ENCODE measurements at regions not wholly inside any gene's neighbourhood (a gene's known extent, or its start where the extent isn't known, plus 50 kb on each side); places are given as distances from the start of the nearest gene placed in this dataset.

DNA sequence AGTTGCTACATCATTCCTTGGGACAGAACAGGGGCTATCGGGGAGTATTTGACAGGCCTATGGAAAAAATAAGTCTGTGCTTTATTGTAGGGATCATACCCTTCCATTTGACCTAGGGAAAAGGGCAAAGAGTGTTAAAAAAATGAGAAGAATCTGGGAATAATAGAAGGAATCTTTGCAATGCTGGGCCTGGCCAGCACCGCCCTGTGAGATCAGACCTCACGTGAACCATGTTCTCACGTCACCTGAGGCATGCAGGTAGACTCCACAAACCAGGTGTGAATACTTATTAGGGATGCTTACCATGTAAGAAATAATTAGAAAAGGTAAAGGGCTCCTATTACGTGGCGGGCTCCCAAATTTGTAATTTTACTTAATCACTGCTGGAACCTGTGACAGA lies 177.5 kb upstream of the GATA6 start:
- no peak overlapping the region for H3K27ac ChIP-seq (ENCODE audit: low read depth, low read length)
- H3K9ac ChIP-seq (ENCODE audit: low read depth in 1 of 2, low read length in 2 of 2): no peak overlapping the region

GRCh38 chr18:21996351-21996826 lies 173.0 kb upstream of the GATA6 start:
- H3K9ac ChIP-seq (ENCODE audit: low read depth in 1 of 2, low read length in 2 of 2): peak overlapping the region in 1 of 2 donors; percentile 18
- no peak overlapping the region for H3K27ac ChIP-seq (ENCODE audit: low read depth, low read length)

More for the DNA sequence above, 177.5 kb upstream of the GATA6 start:
- H3K36me3 ChIP-seq (ENCODE audit: control insufficient read depth in 1 of 2, insufficient read depth in 2 of 2, low read length in 2 of 2): no peaks in the 10 kb centered on the region
- H3K4me3 ChIP-seq (ENCODE audit: low read depth in 1 of 2, low read length in 2 of 2): no peak overlapping the region
- no peaks in the 10 kb centered on the region for H3K9me3 ChIP-seq (ENCODE audit: control insufficient read depth in 1 of 2, low read length in 2 of 2)
- no peaks in the 10 kb centered on the region for H3K27me3 ChIP-seq (ENCODE audit: control insufficient read depth in 1 of 2, insufficient read depth in 2 of 2, low read length in 2 of 2)
- peaks cover 10 to 15% of the 10 kb centered on the region in 2 donors for H3K4me1 ChIP-seq (ENCODE audit: control insufficient read depth in 1 of 2, insufficient read depth in 2 of 2, low read length in 2 of 2)

DNA sequence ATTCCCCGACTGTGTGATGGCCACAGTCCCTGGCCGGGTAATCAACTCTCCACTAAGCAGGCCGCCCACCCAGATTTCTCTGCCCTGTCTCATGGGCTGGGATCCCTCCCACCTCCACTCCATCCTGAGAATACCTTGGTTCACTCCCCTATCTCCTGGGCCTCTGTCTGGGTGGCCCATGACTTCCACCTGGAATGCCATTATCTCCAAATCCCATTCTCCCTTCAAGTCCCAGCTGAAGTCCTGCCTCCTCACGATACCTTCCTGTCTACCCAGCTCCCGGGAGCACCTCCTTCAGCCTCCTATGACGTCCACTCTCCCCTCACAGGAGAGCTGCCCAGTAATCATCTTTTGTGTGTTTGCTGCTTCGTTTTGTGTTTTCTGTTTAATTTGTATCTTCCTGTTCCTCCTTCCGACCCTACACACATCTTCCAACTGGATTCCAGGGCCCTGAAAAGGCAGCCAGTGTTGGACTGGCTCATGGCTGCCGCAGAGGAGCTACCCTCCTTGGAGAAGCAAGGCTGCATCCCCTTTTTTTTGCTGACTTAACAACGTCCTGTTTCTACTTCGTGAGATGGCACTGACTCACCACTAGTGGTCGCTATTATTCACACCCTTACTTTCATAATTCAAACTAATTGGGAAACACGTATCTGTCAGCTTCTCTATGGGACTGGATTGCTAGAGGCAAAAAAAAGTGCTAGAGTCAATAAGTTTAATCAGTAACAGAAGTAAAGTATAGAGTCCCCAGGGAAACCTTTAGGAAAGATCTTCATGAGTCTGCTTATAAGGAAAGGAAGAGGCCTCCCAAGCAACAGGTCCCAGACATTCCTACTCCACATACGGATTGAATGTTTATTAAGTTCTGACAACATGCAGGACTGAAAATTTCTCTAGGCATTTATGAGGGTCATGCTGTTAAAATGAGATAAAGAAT lies 171.9 kb upstream of the GATA6 start:
- no peak overlapping the region for H3K27ac ChIP-seq (ENCODE audit: low read depth, low read length)

More at GRCh38 chr18:21996351-21996826, 173.0 kb upstream of the GATA6 start:
- Histone ChIP-seq H3K27me3 (ENCODE audit: control insufficient read depth in 1 of 2, insufficient read depth in 2 of 2, low read length in 2 of 2) (no peaks in the 10 kb centered on the region), H3K36me3 (ENCODE audit: control insufficient read depth in 1 of 2, insufficient read depth in 2 of 2, low read length in 2 of 2) (no peaks in the 10 kb centered on the region), H3K4me3 (ENCODE audit: low read depth in 1 of 2, low read length in 2 of 2) (no peak overlapping the region), H3K4me1 (ENCODE audit: control insufficient read depth in 1 of 2, insufficient read depth in 2 of 2, low read length in 2 of 2) (peaks cover 30 to 44% of the 10 kb centered on the region in 2 donors), H3K9me3 (ENCODE audit: control insufficient read depth in 1 of 2, low read length in 2 of 2) (no peaks in the 10 kb centered on the region)

DNA sequence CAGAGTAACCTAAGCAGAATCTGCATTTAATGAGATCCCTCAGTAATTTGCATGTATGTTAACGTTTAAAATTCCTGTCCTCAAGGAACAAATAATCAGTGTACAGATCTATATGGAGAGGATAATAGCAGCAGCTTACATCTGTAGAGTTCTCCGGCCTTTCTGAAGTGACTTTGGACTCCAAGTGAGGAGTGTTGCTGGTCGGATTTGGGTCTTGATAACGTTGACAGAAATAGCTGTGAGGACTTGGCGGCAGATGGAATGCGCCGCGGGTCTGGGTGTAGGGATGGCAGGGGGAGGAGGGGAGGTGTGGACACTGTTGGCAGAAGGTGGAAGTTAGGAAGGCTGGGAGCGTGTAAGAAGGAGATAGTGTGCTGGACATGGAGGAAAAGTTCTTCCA lies 170.9 kb upstream of the GATA6 start:
- Histone ChIP-seq H3K27ac (ENCODE audit: low read depth, low read length) (no peak overlapping the region), H3K27me3 (ENCODE audit: control insufficient read depth in 1 of 2, insufficient read depth in 2 of 2, low read length in 2 of 2) (no peaks in the 10 kb centered on the region), H3K36me3 (ENCODE audit: control insufficient read depth in 1 of 2, insufficient read depth in 2 of 2, low read length in 2 of 2) (no peaks in the 10 kb centered on the region), H3K9ac (ENCODE audit: low read depth in 1 of 2, low read length in 2 of 2) (peak overlapping the region in 1 of 2 donors; percentile 20), H3K4me3 (ENCODE audit: low read depth in 1 of 2, low read length in 2 of 2) (peak overlapping the region in 1 of 2 donors; percentile 25), H3K9me3 (ENCODE audit: control insufficient read depth in 1 of 2, low read length in 2 of 2) (no peaks in the 10 kb centered on the region), H3K4me1 (ENCODE audit: control insufficient read depth in 1 of 2, insufficient read depth in 2 of 2, low read length in 2 of 2) (peaks cover 38 to 57% of the 10 kb centered on the region in 2 donors)

More for the DNA sequence above, 171.9 kb upstream of the GATA6 start:
- peaks cover 35 to 51% of the 10 kb centered on the region in 2 donors for H3K4me1 ChIP-seq (ENCODE audit: control insufficient read depth in 1 of 2, insufficient read depth in 2 of 2, low read length in 2 of 2)
- H3K36me3 ChIP-seq (ENCODE audit: control insufficient read depth in 1 of 2, insufficient read depth in 2 of 2, low read length in 2 of 2): no peaks in the 10 kb centered on the region
- H3K9ac ChIP-seq (ENCODE audit: low read depth in 1 of 2, low read length in 2 of 2): peak overlapping the region in 1 of 2 donors; percentile 20
- H3K9me3 ChIP-seq (ENCODE audit: control insufficient read depth in 1 of 2, low read length in 2 of 2): no peaks in the 10 kb centered on the region
- no peaks in the 10 kb centered on the region for H3K27me3 ChIP-seq (ENCODE audit: control insufficient read depth in 1 of 2, insufficient read depth in 2 of 2, low read length in 2 of 2)
- no peak overlapping the region for H3K4me3 ChIP-seq (ENCODE audit: low read depth in 1 of 2, low read length in 2 of 2)

GRCh38 chr18:22001912-22002487 lies 167.4 kb upstream of the GATA6 start:
- Histone ChIP-seq H3K27ac (ENCODE audit: low read depth, low read length) (no peak overlapping the region), H3K36me3 (ENCODE audit: control insufficient read depth in 1 of 2, insufficient read depth in 2 of 2, low read length in 2 of 2) (no peaks in the 10 kb centered on the region), H3K4me3 (ENCODE audit: low read depth in 1 of 2, low read length in 2 of 2) (peak overlapping the region in 1 of 2 donors; percentile 17), H3K9ac (ENCODE audit: low read depth in 1 of 2, low read length in 2 of 2) (peak overlapping the region in 1 of 2 donors; percentile 20), H3K27me3 (ENCODE audit: control insufficient read depth in 1 of 2, insufficient read depth in 2 of 2, low read length in 2 of 2) (no peaks in the 10 kb centered on the region), H3K4me1 (ENCODE audit: control insufficient read depth in 1 of 2, insufficient read depth in 2 of 2, low read length in 2 of 2) (peaks cover 28 to 46% of the 10 kb centered on the region in 2 donors), H3K9me3 (ENCODE audit: control insufficient read depth in 1 of 2, low read length in 2 of 2) (no peaks in the 10 kb centered on the region)

- H3K9ac ChIP-seq (ENCODE audit: low read depth in 1 of 2, low read length in 2 of 2): no peak overlapping the region
- no peaks in the 10 kb centered on the region for H3K27me3 ChIP-seq (ENCODE audit: control insufficient read depth in 1 of 2, insufficient read depth in 2 of 2, low read length in 2 of 2)
- H3K27ac ChIP-seq (ENCODE audit: low read depth, low read length): no peak overlapping the region
Measured at GRCh38 chr18:22005191-22005841, 164.1 kb upstream of the GATA6 start.

DNA sequence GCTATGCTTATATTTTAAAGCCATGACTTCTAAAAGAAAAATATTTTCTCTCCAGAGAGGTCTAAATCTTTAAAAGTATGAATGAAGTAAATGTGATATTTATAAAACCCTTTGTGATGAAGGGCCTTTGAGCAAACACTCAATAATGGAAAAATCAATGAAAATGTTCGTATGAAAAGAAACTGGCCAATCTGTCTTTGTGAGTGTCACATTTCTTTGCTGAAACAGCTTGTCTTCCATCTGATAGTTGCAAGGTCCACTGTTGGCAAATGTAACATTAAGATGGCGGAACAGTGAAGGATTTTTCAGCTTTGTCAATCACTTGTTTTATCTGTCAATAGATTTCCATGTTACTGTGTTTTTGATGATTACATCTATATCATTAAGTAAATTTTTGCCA lies 162.9 kb upstream of the GATA6 start:
- Histone ChIP-seq H3K36me3 (ENCODE audit: control insufficient read depth in 1 of 2, insufficient read depth in 2 of 2, low read length in 2 of 2) (no peaks in the 10 kb centered on the region), H3K27ac (ENCODE audit: low read depth, low read length) (no peak overlapping the region), H3K9ac (ENCODE audit: low read depth in 1 of 2, low read length in 2 of 2) (no peak overlapping the region), H3K4me1 (ENCODE audit: control insufficient read depth in 1 of 2, insufficient read depth in 2 of 2, low read length in 2 of 2) (peaks cover 8 to 13% of the 10 kb centered on the region in 2 donors), H3K9me3 (ENCODE audit: control insufficient read depth in 1 of 2, low read length in 2 of 2) (peaks cover 0 to 7% of the 10 kb centered on the region in 2 donors), H3K27me3 (ENCODE audit: control insufficient read depth in 1 of 2, insufficient read depth in 2 of 2, low read length in 2 of 2) (no peaks in the 10 kb centered on the region), H3K4me3 (ENCODE audit: low read depth in 1 of 2, low read length in 2 of 2) (no peak overlapping the region)

More at GRCh38 chr18:22005191-22005841, 164.1 kb upstream of the GATA6 start:
- no peaks in the 10 kb centered on the region for H3K36me3 ChIP-seq (ENCODE audit: control insufficient read depth in 1 of 2, insufficient read depth in 2 of 2, low read length in 2 of 2)
- peaks cover 8 to 16% of the 10 kb centered on the region in 2 donors for H3K4me1 ChIP-seq (ENCODE audit: control insufficient read depth in 1 of 2, insufficient read depth in 2 of 2, low read length in 2 of 2)
- peaks cover 0 to 7% of the 10 kb centered on the region in 2 donors for H3K9me3 ChIP-seq (ENCODE audit: control insufficient read depth in 1 of 2, low read length in 2 of 2)
- no peak overlapping the region for H3K4me3 ChIP-seq (ENCODE audit: low read depth in 1 of 2, low read length in 2 of 2)

DNA sequence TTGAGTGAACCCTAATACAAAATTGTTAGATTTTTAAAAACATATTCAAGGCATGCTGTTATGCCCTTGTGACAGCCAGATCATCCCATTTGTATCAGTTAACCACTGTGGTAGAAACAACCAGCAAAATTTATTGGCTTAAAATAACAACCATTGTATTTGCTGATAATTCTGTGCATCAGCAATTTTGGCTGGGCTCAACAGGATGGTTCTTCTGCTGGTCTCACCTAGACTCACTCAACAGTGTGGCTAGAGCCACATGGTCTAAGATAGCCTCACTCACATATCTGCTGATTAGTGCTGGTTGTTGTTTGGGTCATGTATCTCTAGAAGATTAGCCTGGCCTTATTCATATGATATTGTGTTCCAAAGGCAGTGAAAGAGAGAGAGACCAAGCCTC lies 160.1 kb upstream of the GATA6 start:
- H3K4me3 ChIP-seq (ENCODE audit: low read depth in 1 of 2, low read length in 2 of 2): no peak overlapping the region

DNA sequence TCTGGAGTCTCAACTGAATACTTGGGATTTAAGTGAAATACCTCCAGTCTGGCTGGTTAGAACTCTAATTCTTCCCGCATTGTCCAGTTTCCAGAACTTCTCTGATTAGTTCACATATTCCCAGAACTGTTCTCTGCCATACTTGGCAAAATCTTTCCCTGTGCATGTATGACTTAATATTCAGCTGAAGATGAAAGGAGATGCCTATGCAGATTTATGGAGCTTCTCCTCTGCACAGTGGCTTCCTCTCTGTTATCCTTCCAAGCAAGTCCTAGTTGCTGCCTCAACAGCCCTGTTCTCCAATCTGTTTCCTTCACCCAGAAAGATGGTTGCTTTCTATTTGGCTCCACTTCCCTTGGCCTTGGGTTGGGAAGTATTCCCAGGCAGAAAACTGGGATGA lies 155.4 kb upstream of the GATA6 start:
- H3K27ac ChIP-seq (ENCODE audit: low read depth, low read length): no peak overlapping the region
- no peaks in the 10 kb centered on the region for H3K36me3 ChIP-seq (ENCODE audit: control insufficient read depth in 1 of 2, insufficient read depth in 2 of 2, low read length in 2 of 2)
- H3K9me3 ChIP-seq (ENCODE audit: control insufficient read depth in 1 of 2, low read length in 2 of 2): peaks cover 0 to 6% of the 10 kb centered on the region in 2 donors
- peaks cover 6% of the 10 kb centered on the region in 2 donors for H3K4me1 ChIP-seq (ENCODE audit: control insufficient read depth in 1 of 2, insufficient read depth in 2 of 2, low read length in 2 of 2)
- H3K4me3 ChIP-seq (ENCODE audit: low read depth in 1 of 2, low read length in 2 of 2): no peak overlapping the region
- H3K27me3 ChIP-seq (ENCODE audit: control insufficient read depth in 1 of 2, insufficient read depth in 2 of 2, low read length in 2 of 2): no peaks in the 10 kb centered on the region
- H3K9ac ChIP-seq (ENCODE audit: low read depth in 1 of 2, low read length in 2 of 2): no peak overlapping the region

More for the DNA sequence above, 160.1 kb upstream of the GATA6 start:
- H3K9me3 ChIP-seq (ENCODE audit: control insufficient read depth in 1 of 2, low read length in 2 of 2): peaks cover 0 to 7% of the 10 kb centered on the region in 2 donors
- no peaks in the 10 kb centered on the region for H3K27me3 ChIP-seq (ENCODE audit: control insufficient read depth in 1 of 2, insufficient read depth in 2 of 2, low read length in 2 of 2)
- no peak overlapping the region for H3K9ac ChIP-seq (ENCODE audit: low read depth in 1 of 2, low read length in 2 of 2)
- no peaks in the 10 kb centered on the region for H3K36me3 ChIP-seq (ENCODE audit: control insufficient read depth in 1 of 2, insufficient read depth in 2 of 2, low read length in 2 of 2)
- no peak overlapping the region for H3K27ac ChIP-seq (ENCODE audit: low read depth, low read length)
- no peaks in the 10 kb centered on the region for H3K4me1 ChIP-seq (ENCODE audit: control insufficient read depth in 1 of 2, insufficient read depth in 2 of 2, low read length in 2 of 2)
